ENCODE measurements at regions not wholly inside any gene's neighbourhood (a gene's known extent, or its start where the extent isn't known, plus 50 kb on each side); places are given as distances from the start of the nearest gene placed in this dataset.
"Not testable (repeated sequence)": the region's sequence is repeated elsewhere in the genome, so short reads cannot be mapped to it uniquely, and the experiment has no call there.

- DNase-seq = no peak
Measured at GRCh38 chr2:40579247-40579646, 127.4 kb upstream of the SLC8A1 start.

- DNase-seq = no peak
Measured at GRCh38 chr2:40584432-40584831, 132.5 kb upstream of the SLC8A1 start.

- DNase-seq = no peak
Measured at GRCh38 chr2:40591774-40592173, 139.9 kb upstream of the SLC8A1 start.

GRCh38 chr2:40592218-40592617 is 140.3 kb upstream of the SLC8A1 start:
- DNase-seq = no peak

- no peak for DNase-seq
Measured at GRCh38 chr2:40606862-40607261, 155.0 kb upstream of the SLC8A1 start.

GRCh38 chr2:40611196-40611595 is 159.3 kb upstream of the SLC8A1 start:
- no peak for DNase-seq

- DNase-seq = no peak
Measured at GRCh38 chr2:40625849-40626248, 174.0 kb upstream of the SLC8A1 start.

- no peak for DNase-seq
Measured at GRCh38 chr2:40628556-40628955, 176.7 kb upstream of the SLC8A1 start.

GRCh38 chr2:40629768-40630434 is 178.0 kb upstream of the SLC8A1 start:
- no peak for DNase-seq

GRCh38 chr2:40639320-40639719 is 187.4 kb upstream of the SLC8A1 start:
- no peak for DNase-seq

- no peak for DNase-seq
Measured at GRCh38 chr2:40642237-40642636, 190.3 kb upstream of the SLC8A1 start.

- DNase-seq = no peak
Measured at GRCh38 chr2:40642726-40643125, 190.8 kb upstream of the SLC8A1 start.

- no peak for DNase-seq
Measured at GRCh38 chr2:40646642-40647041, 194.8 kb upstream of the SLC8A1 start.

GRCh38 chr2:40652155-40652554 is 200.3 kb upstream of the SLC8A1 start:
- no peak for DNase-seq

- DNase-seq = no peak
Measured at GRCh38 chr2:40653829-40654228, 201.9 kb upstream of the SLC8A1 start.

- DNase-seq = no peak
Measured at GRCh38 chr2:40654346-40654745, 202.5 kb upstream of the SLC8A1 start.

GRCh38 chr2:40658941-40659340 is 207.1 kb upstream of the SLC8A1 start:
- DNase-seq = no peak

- DNase-seq = no peak
Measured at GRCh38 chr2:40665493-40666232, 213.8 kb upstream of the SLC8A1 start.

GRCh38 chr2:40666398-40666797 is 214.5 kb upstream of the SLC8A1 start:
- DNase-seq = no peak

- DNase-seq = no peak
Measured at GRCh38 chr2:40668425-40668824, 216.5 kb upstream of the SLC8A1 start.

- DNase-seq = not testable (repeated sequence)
Measured at GRCh38 chr2:40676134-40676790, 224.4 kb upstream of the SLC8A1 start.

GRCh38 chr2:40680547-40680946 is 228.7 kb upstream of the SLC8A1 start:
- no peak for DNase-seq

GRCh38 chr2:40690036-40690435 is 238.1 kb upstream of the SLC8A1 start:
- no peak for DNase-seq

GRCh38 chr2:40690525-40690924 is 238.6 kb upstream of the SLC8A1 start:
- DNase-seq = no peak
